OCI-LY1 (cell line): ENCODE measurements at regions not wholly inside any gene's neighbourhood (a gene's known extent, or its start where the extent isn't known, plus 50 kb on each side); places are given as distances from the start of the nearest gene placed in this dataset.

Experiments
- EZH2 ChIP-seq: fragments of 200-600 bp; sonication (generic), shearing (Covaris generic); IDR thresholded peaks from 2 replicates; pipeline ENCODE4 v1.8.0; 2017; ENCODE audit warnings: borderline replicate concordance, mixed run types, mild to moderate bottlenecking, antibody characterized with exemption, low read length, moderate library complexity, mixed read lengths
- TF ChIP-seq, protein P1 (sequence below): fragments of 200-600 bp; sonication (generic), shearing (Covaris generic); IDR thresholded peaks from 2 replicates; pipeline ENCODE4 v1.5.1; 2017; ENCODE audit warnings: mild to moderate bottlenecking, antibody characterized with exemption, low read length, moderate library complexity, mixed read lengths

DNA sequence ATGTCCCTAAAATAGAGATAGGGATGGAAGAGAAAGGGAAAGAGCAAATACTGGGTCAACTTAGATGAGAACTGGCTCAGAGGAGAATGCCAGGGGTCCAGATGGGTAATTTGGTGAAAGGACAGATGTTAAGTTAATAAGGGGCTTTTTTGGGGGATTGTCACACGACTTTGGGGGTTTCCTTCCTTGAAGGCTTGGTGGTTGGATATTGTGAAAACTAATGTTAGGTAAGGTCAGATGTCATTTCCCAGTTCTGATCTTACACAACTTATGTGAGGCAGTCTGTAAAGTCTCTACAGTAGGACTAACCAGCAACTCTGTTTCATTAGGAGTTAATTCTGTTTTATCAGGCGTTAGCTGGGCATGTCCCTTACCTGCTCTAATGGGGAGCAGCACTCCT lies 231.1 kb downstream of the NR2F2 start:
- TF ChIP-seq EZH2: no peak
- TF ChIP-seq, protein P1, sequence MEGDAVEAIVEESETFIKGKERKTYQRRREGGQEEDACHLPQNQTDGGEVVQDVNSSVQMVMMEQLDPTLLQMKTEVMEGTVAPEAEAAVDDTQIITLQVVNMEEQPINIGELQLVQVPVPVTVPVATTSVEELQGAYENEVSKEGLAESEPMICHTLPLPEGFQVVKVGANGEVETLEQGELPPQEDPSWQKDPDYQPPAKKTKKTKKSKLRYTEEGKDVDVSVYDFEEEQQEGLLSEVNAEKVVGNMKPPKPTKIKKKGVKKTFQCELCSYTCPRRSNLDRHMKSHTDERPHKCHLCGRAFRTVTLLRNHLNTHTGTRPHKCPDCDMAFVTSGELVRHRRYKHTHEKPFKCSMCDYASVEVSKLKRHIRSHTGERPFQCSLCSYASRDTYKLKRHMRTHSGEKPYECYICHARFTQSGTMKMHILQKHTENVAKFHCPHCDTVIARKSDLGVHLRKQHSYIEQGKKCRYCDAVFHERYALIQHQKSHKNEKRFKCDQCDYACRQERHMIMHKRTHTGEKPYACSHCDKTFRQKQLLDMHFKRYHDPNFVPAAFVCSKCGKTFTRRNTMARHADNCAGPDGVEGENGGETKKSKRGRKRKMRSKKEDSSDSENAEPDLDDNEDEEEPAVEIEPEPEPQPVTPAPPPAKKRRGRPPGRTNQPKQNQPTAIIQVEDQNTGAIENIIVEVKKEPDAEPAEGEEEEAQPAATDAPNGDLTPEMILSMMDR: no peak
